ENCODE measurements at regions not wholly inside any gene's neighbourhood (a gene's known extent, or its start where the extent isn't known, plus 50 kb on each side); places are given as distances from the start of the nearest gene placed in this dataset.

DNA sequence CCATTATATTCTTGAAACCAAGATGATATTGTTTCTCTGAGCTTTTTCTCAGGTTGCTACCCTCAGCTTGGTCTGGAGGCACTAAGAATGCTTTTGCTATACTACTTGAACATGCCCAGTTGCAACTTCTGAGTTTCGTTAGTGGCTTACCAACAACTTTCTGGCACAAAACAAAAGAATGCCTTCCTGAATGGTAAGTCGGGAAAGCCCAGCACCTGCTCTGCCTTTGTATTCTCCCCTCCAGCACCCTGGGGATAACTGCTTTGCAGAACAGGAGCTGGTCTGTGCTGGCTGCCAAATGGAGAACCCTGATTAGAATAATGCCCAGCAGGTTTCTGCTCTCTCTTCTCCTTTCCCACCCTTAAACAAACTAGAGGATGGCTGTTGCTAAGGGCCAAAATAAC lies 149.3 kb downstream of the TGFB2 start:
- TF ChIP-seq POLR2A (IDR thresholded peaks at IDR 0.05; ENCODE audit: extremely low read depth, insufficient read length) (no peak), MYC (IDR thresholded peaks at IDR 0.05; ENCODE audit: low read depth, low read length) (no peak)
- TF ChIP-seq, protein P1, sequence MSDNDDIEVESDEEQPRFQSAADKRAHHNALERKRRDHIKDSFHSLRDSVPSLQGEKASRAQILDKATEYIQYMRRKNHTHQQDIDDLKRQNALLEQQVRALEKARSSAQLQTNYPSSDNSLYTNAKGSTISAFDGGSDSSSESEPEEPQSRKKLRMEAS (IDR thresholded peaks at IDR 0.05; ENCODE audit: low read depth, low read length) = no peak
- TF ChIP-seq, protein P2, sequence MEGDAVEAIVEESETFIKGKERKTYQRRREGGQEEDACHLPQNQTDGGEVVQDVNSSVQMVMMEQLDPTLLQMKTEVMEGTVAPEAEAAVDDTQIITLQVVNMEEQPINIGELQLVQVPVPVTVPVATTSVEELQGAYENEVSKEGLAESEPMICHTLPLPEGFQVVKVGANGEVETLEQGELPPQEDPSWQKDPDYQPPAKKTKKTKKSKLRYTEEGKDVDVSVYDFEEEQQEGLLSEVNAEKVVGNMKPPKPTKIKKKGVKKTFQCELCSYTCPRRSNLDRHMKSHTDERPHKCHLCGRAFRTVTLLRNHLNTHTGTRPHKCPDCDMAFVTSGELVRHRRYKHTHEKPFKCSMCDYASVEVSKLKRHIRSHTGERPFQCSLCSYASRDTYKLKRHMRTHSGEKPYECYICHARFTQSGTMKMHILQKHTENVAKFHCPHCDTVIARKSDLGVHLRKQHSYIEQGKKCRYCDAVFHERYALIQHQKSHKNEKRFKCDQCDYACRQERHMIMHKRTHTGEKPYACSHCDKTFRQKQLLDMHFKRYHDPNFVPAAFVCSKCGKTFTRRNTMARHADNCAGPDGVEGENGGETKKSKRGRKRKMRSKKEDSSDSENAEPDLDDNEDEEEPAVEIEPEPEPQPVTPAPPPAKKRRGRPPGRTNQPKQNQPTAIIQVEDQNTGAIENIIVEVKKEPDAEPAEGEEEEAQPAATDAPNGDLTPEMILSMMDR (IDR thresholded peaks at IDR 0.05; ENCODE audit: low read depth, low read length) = no peak
- no peak overlapping the region for H3K4me3 ChIP-seq (ENCODE audit: low read depth, low read length)
- no peak for DNase-seq (ENCODE audit: low read depth)

DNA sequence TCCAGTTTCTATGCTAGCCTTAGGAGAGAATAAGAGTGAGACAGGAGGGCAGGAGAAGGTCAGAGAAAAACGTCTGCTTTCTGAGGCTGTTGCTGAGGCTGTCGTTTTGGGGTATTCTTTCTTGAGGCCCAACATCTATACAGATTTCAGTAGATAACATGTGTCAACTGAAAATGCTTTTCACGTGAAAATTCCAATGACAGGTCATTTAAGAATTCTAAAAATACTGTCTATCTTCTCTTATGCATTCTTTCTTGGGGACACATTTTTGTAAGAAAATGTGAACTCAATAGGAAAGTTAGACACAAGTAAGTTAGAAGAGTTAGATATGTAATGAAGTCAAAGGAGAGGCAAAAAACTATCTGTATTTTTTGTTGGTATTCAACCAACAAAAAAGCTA lies 150.8 kb downstream of the TGFB2 start:
- TF ChIP-seq MYC (IDR thresholded peaks at IDR 0.05; ENCODE audit: low read depth, low read length) (no peak), POLR2A (IDR thresholded peaks at IDR 0.05; ENCODE audit: extremely low read depth, insufficient read length) (no peak)
- TF ChIP-seq, protein P2 (IDR thresholded peaks at IDR 0.05; ENCODE audit: low read depth, low read length) = no peak
- no peak overlapping the region for H3K4me3 ChIP-seq (ENCODE audit: low read depth, low read length)

DNA sequence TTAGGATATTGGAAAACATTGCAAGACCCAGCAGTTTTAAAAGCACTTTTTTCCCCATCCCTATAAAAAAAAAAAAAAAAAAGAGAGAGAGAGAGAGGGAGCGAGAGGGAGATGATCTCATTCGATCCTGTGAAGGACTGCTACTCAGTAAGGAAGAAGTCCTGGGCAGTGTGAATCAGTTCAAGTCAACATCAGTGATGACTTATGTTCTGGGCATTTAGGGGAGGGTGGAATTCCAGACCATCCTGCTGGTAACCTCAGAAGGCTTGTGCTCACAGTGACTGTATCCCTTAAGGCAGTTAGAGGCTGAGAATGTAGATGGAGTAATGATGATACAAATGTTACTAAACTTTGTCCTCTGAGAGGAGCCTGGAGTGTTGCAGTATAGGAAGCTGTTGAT lies 151.4 kb downstream of the TGFB2 start:
- no peak overlapping the region for H3K4me3 ChIP-seq (ENCODE audit: low read depth, low read length)
- no peak for DNase-seq (ENCODE audit: low read depth)
- TF ChIP-seq, protein P1 (IDR thresholded peaks at IDR 0.05; ENCODE audit: low read depth, low read length) = no peak
- TF ChIP-seq MYC (IDR thresholded peaks at IDR 0.05; ENCODE audit: low read depth, low read length) (no peak), POLR2A (IDR thresholded peaks at IDR 0.05; ENCODE audit: extremely low read depth, insufficient read length) (no peak)
- TF ChIP-seq, protein P2 (IDR thresholded peaks at IDR 0.05; ENCODE audit: low read depth, low read length) = no peak

More for the DNA sequence above, 150.8 kb downstream of the TGFB2 start:
- no peak for DNase-seq (ENCODE audit: low read depth)

DNA sequence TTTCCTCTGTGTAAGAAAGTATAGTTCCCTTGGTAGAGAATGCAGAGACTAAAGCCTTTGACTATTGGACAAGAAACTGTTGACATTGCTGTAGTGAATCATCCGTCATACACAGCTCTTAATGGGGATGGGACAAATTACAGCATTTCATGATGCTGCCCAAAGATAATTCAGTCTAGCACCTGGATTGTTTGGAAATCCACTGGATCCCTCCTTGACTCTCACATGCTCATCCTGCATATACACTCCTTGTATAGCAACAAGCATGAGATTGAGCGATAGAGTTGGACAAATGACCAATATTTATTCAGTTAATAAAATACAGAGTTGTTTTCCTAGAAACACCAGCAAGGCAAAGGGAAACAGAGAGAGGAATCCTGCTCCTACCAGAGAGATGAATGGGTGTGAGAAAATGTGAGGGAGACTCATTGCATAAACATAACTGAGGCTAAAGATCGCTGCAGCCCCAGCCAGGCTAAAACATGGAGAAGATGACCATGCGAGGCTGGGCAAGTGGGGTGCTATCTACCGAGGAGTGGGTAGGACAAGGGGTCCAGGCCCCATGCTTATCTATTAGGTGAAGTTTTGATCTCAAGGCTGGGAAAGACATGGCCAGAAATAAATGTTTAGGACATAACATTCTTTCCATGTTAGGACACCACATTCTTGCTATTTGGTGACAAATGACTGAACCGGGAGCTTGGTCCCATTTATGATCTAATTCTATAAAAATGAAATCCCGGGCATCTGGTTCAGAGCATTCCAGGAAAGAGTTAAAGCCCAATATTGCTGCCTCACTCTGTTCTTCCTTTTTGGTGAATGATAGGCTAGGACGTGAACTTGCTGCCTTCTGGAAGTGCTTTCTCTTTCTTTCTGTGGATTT lies 153.2 kb downstream of the TGFB2 start:
- H3K4me3 ChIP-seq (ENCODE audit: low read depth, low read length) = no peak overlapping the region
- no peak for DNase-seq (ENCODE audit: low read depth)
- TF ChIP-seq, protein P2 (IDR thresholded peaks at IDR 0.05; ENCODE audit: low read depth, low read length) = no peak
- TF ChIP-seq, protein P1 (IDR thresholded peaks at IDR 0.05; ENCODE audit: low read depth, low read length) = no peak
- no peak for TF ChIP-seq POLR2A (IDR thresholded peaks at IDR 0.05; ENCODE audit: extremely low read depth, insufficient read length)
- no peak for TF ChIP-seq MYC (IDR thresholded peaks at IDR 0.05; ENCODE audit: low read depth, low read length)

DNA sequence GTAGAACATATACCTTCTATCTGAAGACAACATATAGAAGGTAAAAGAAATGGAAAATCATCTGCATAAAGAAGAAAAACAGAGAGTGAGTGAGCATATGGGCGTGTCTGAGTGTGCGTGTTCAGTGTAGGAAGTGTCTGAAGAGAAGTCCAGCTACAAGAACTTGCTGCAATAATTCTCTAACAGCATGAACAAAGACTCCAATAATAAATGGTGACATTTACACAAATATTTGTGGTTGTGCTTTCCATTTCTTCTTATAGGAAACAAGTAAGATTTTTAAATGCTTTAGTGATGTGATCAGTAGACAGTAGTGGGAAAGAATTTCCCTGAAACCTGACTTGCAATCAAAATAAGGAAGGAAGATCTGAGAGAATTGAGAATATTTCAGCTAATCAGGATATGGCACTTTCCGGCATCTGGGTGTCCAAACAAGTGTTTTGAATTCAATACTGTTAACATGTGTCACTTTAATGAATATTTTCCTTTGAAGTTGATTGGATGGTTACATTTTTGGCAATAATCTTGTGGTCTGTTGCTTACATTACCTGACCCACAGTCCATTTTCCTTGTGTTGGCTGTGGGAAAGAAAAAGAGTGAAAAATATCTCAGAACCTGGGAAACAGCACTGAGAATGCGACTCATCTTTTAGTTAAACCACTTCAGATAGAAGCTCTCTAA lies 154.0 kb downstream of the TGFB2 start:
- H3K4me3 ChIP-seq (ENCODE audit: low read depth, low read length) = peak overlapping the region; percentile 25
- TF ChIP-seq, protein P1 (IDR thresholded peaks at IDR 0.05; ENCODE audit: low read depth, low read length) = no peak
- TF ChIP-seq, protein P2 (IDR thresholded peaks at IDR 0.05; ENCODE audit: low read depth, low read length) = no peak
- no peak for TF ChIP-seq POLR2A (IDR thresholded peaks at IDR 0.05; ENCODE audit: extremely low read depth, insufficient read length)
- TF ChIP-seq MYC (IDR thresholded peaks at IDR 0.05; ENCODE audit: low read depth, low read length) = no peak
- DNase-seq (ENCODE audit: low read depth) = peak; percentile 4

Measured in NB4 (cell line).